GM13977 (cell line): ENCODE measurements at regions not wholly inside any gene's neighbourhood (a gene's known extent, or its start where the extent isn't known, plus 50 kb on each side); places are given as distances from the start of the nearest gene placed in this dataset.

Experiments
- DNase-seq: peaks from one replicate; pipeline ENCODE4 v3.0.0; 2012; ENCODE audit warnings: low spot score
- in situ Hi-C: fragments of 300-500 bp; cut with MboI; formaldehyde crosslinking; loops from one replicate; pipeline ENCODE4 v1.12.0; 2022; ENCODE audit warnings: low sequenced_read_pairs, low pct_unique_long_range_greater_than_20kb, mixed read lengths, inconsistent platforms; ENCODE audit not compliant: unreplicated experiment
- TF ChIP-seq, protein P1 (sequence below): IDR thresholded peaks from 2 replicates; pipeline ENCODE4 v1.5.1; 2012; ENCODE audit warnings: mild to moderate bottlenecking, control low read depth; ENCODE audit not compliant: insufficient read depth; ENCODE audit errors: extremely low read depth, missing control alignments

GRCh38 chr11:114890038-114890437 lies 211.7 kb downstream of the NXPE2 start:
- TF ChIP-seq, protein P1, sequence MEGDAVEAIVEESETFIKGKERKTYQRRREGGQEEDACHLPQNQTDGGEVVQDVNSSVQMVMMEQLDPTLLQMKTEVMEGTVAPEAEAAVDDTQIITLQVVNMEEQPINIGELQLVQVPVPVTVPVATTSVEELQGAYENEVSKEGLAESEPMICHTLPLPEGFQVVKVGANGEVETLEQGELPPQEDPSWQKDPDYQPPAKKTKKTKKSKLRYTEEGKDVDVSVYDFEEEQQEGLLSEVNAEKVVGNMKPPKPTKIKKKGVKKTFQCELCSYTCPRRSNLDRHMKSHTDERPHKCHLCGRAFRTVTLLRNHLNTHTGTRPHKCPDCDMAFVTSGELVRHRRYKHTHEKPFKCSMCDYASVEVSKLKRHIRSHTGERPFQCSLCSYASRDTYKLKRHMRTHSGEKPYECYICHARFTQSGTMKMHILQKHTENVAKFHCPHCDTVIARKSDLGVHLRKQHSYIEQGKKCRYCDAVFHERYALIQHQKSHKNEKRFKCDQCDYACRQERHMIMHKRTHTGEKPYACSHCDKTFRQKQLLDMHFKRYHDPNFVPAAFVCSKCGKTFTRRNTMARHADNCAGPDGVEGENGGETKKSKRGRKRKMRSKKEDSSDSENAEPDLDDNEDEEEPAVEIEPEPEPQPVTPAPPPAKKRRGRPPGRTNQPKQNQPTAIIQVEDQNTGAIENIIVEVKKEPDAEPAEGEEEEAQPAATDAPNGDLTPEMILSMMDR = no peak
- DNase-seq = no peak
- in situ Hi-C loops = no loop called here

- DNase-seq = no peak
- TF ChIP-seq, protein P1 = no peak
- in situ Hi-C loops = no loop called here
Observed at GRCh38 chr11:114891911-114892310, 213.6 kb downstream of the NXPE2 start.

DNA sequence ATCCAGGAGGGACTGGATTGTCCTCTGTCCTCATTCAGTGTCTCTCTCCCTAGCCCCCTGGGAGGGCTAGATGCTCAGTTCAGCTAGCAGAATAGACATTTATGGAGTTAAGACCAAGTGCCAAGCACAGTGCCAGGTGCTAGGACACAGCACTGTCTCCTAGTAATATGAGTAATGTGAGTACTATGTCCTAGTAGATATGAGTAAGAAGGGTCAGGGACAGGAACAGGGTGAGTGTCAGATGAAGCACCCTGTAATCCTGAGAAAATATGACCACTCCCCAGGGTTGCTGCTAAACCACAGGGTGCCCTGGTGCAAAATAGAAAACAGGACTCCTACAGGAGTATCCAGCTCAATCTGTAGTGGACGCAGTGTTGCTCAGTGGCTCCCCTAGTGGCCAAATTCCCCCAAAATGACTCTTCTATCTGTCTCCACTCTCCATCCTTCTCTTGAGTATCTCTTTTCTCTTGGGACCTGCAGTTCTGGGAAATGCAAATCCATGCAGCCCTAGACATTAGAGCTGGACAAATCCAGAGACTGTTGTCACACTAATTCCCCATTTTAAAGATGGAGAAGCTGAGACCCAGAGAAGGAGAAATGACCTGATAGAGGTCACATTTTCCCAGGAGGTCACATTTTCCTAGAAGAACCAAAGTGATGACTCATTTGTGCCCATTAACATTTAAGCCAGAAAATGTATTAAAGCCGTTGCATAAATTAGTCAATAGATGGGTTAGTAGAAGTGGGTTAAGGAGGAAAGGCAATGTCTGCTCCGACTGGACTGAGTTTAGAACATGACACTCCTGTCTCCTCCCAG lies 214.3 kb downstream of the NXPE2 start:
- TF ChIP-seq, protein P1 = peak; percentile 46
- peak; percentile 12 for DNase-seq
- in situ Hi-C loops = no loop called here

- no peak for DNase-seq
- in situ Hi-C loops = no loop called here
- TF ChIP-seq, protein P1 = no peak
Observed at GRCh38 chr11:114893329-114893728, 215.0 kb downstream of the NXPE2 start.

DNA sequence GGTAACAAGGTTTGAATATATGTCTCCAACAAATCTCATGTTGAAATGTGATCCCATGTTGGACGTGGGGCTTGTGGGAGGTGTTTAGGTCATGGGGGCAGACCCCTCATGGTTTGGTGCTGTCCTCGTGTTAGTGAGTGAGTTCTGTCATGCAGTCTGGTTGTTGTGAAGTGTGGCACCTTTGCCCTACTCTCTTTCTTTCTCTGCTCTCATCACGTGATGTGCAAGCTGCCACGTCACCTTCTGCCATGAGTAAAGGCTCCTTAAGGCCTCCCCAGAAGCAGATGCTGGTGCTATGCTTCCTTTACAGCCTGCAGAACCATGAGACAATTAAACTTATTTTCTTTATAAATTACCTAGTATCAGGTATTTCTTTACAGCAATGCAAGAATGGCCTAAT lies 218.3 kb downstream of the NXPE2 start:
- in situ Hi-C loops = no loop called here
- DNase-seq = no peak
- TF ChIP-seq, protein P1 = no peak

DNA sequence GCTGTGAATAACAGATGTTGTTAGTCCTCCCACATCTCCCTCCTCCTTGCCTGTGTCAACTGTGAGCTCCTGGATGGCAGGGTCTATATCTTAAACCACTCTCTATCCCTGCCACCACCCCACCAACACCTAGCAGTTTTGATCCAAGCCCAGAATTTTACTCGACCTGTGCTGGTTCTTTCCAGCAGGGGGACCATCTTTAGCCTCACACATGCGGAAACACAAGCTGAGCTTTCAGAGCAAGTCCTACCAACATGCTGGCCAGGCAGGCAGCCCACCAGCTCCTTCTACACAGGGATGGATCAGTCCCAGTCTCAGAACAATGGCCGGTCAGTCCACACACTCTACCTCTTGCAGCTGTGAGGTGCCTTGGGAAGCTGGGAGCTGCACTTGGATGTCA lies 231.5 kb downstream of the NXPE2 start:
- TF ChIP-seq, protein P1 = no peak

More for the DNA sequence above, 231.5 kb downstream of the NXPE2 start:
- in situ Hi-C loops = no loop called here
- DNase-seq = no peak
